ENCODE measurements at regions not wholly inside any gene's neighbourhood (a gene's known extent, or its start where the extent isn't known, plus 50 kb on each side); places are given as distances from the start of the nearest gene placed in this dataset.

DNA sequence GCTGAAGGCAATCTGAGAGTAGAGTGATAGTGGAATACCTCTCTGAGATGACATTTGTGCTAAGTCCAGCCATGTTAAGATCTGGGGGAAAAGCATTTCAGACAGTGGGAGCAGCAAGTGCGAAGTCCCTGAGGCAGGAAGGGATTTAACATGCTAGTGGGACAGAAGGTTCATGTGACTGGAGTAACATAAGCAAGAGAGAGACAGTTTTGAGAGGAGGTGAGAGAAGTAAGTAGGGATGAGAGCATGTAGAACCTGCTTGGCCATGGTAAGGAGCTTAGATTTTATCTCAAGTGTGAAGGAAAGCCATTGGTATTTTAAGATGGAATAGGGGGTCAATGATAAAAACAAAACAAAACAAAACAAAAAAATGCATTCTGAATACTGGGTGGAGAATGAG lies 358.6 kb upstream of the KCNH8 start:
- H3K27ac Mint-ChIP-seq: no peak overlapping the region
- no peaks in the 10 kb centered on the region for H3K36me3 ChIP-seq (ENCODE audit: insufficient read depth, low read length)
- H3K36me3 Mint-ChIP-seq (ENCODE audit: low read depth): no peaks in the 10 kb centered on the region
- H3K9me3 Mint-ChIP-seq: no peaks in the 10 kb centered on the region
- H3K4me3 ChIP-seq (ENCODE audit: low read length): no peak overlapping the region
- H3K27ac ChIP-seq (ENCODE audit: low read depth in 1 of 2, low read length in 2 of 2): no peak overlapping the region
- no peak overlapping the region for H3K4me3 Mint-ChIP-seq
- ChIA-PET POLR2A (interaction anchor here (0.6 to 1.6 kb wide), 4 partner anchors 11 to 357 kb away, joined by 3 to 8 read pairs (median 4); no protein-coding TSS in a partner anchor), CTCF (interaction anchor here (0.5 kb wide), 1 partner anchor 499 kb away, joined by 3 read pairs; no protein-coding TSS in a partner anchor)
- H3K9me3 ChIP-seq (ENCODE audit: control insufficient read depth in 1 of 2, insufficient read depth in 1 of 2, low read length in 2 of 2): no peaks in the 10 kb centered on the region
- H3K27me3 Mint-ChIP-seq: no peaks in the 10 kb centered on the region
- H3K27me3 ChIP-seq (ENCODE audit: control insufficient read depth in 1 of 2, insufficient read depth in 2 of 2, low read length in 2 of 2): no peaks in the 10 kb centered on the region
- H3K4me1 Mint-ChIP-seq (ENCODE audit: low read depth): peaks cover 15% of the 10 kb centered on the region
- ATAC-seq (ENCODE audit: poor library complexity) (no peak), DNase-seq (no peak)
- TF ChIP-seq CTCF (IDR thresholded peaks at IDR 0.05): no peak
- no peaks in the 10 kb centered on the region for H3K4me1 ChIP-seq (ENCODE audit: insufficient read depth, low read length)
- intact Hi-C loops (cut with DNase I, micrococcal nuclease): no loop called here

- H3K27ac Mint-ChIP-seq: no peak overlapping the region
- Histone ChIP-seq H3K9me3 (ENCODE audit: control insufficient read depth in 1 of 2, insufficient read depth in 1 of 2, low read length in 2 of 2) (no peaks in the 10 kb centered on the region), H3K4me3 (ENCODE audit: low read length) (no peak overlapping the region), H3K36me3 (ENCODE audit: insufficient read depth, low read length) (no peaks in the 10 kb centered on the region), H3K27ac (ENCODE audit: low read depth in 1 of 2, low read length in 2 of 2) (no peak overlapping the region), H3K27me3 (ENCODE audit: control insufficient read depth in 1 of 2, insufficient read depth in 2 of 2, low read length in 2 of 2) (no peaks in the 10 kb centered on the region), H3K4me1 (ENCODE audit: insufficient read depth, low read length) (no peaks in the 10 kb centered on the region)
- POLR2A ChIA-PET: interaction anchor here (1.8 kb wide), 1 partner anchor 343 kb away, joined by 5 read pairs; no protein-coding TSS in a partner anchor
- intact Hi-C loops (cut with DNase I, micrococcal nuclease): no loop called here
- DNase-seq: peak in 1 of 14 experiments; percentile 19
- TF ChIP-seq CTCF (IDR thresholded peaks at IDR 0.05): no peak
- CTCF ChIA-PET: no interaction called here
- H3K27me3 Mint-ChIP-seq: no peaks in the 10 kb centered on the region
- H3K9me3 Mint-ChIP-seq: no peaks in the 10 kb centered on the region
- peaks cover 32% of the 10 kb centered on the region for H3K4me1 Mint-ChIP-seq (ENCODE audit: low read depth)
- ATAC-seq (ENCODE audit: poor library complexity): peak; percentile 19
- no peak overlapping the region for H3K4me3 Mint-ChIP-seq
- no peaks in the 10 kb centered on the region for H3K36me3 Mint-ChIP-seq (ENCODE audit: low read depth)
Observed at GRCh38 chr3:18787441-18787840, 360.9 kb upstream of the KCNH8 start.

GRCh38 chr3:18786650-18787323 lies 361.5 kb upstream of the KCNH8 start:
- CTCF ChIA-PET: no interaction called here

More at GRCh38 chr3:18786650-18787323, 361.5 kb upstream of the KCNH8 start:
- TF ChIP-seq CTCF (IDR thresholded peaks at IDR 0.05): no peak
- peaks cover 2% of the 10 kb centered on the region for H3K4me1 ChIP-seq (ENCODE audit: insufficient read depth, low read length)
- peak; percentile 52 for ATAC-seq (ENCODE audit: poor library complexity)
- DNase-seq: no peak
- no peak overlapping the region for H3K4me3 ChIP-seq (ENCODE audit: low read length)
- H3K9me3 Mint-ChIP-seq: no peaks in the 10 kb centered on the region
- no peaks in the 10 kb centered on the region for H3K36me3 ChIP-seq (ENCODE audit: insufficient read depth, low read length)
- H3K27me3 ChIP-seq (ENCODE audit: control insufficient read depth in 1 of 2, insufficient read depth in 2 of 2, low read length in 2 of 2): no peaks in the 10 kb centered on the region
- no peak overlapping the region for H3K27ac ChIP-seq (ENCODE audit: low read depth in 1 of 2, low read length in 2 of 2)
- no peaks in the 10 kb centered on the region for H3K27me3 Mint-ChIP-seq
- no peak overlapping the region for H3K4me3 Mint-ChIP-seq
- H3K36me3 Mint-ChIP-seq (ENCODE audit: low read depth): no peaks in the 10 kb centered on the region
- intact Hi-C loops (cut with DNase I, micrococcal nuclease): no loop called here
- H3K4me1 Mint-ChIP-seq (ENCODE audit: low read depth): peaks cover 37% of the 10 kb centered on the region
- POLR2A ChIA-PET: interaction anchor here (0.6 to 1.8 kb wide), 3 partner anchors 43 to 362 kb away, joined by 3 to 5 read pairs (median 3); partner anchors contain the start of gene SATB1
- no peak overlapping the region for H3K27ac Mint-ChIP-seq
- H3K9me3 ChIP-seq (ENCODE audit: control insufficient read depth in 1 of 2, insufficient read depth in 1 of 2, low read length in 2 of 2): no peaks in the 10 kb centered on the region

Measured in CD4-positive, alpha-beta T cell (primary cell).